OCI-LY1 (cell line): ENCODE measurements at regions not wholly inside any gene's neighbourhood (a gene's known extent, or its start where the extent isn't known, plus 50 kb on each side); places are given as distances from the start of the nearest gene placed in this dataset.

Experiments used
- H2AFZ ChIP-seq: fragments of 200-600 bp; sonication (generic), shearing (Covaris generic); 2 replicates; pipeline ENCODE4 v1.6.0; 2014; ENCODE audit warnings: antibody characterized with exemption, mild to moderate bottlenecking, low read length
- H3F3A ChIP-seq: fragments of 200-600 bp; sonication (generic), shearing (Covaris generic); 2 replicates; pipeline ENCODE4 v1.6.0; 2014; ENCODE audit warnings: mild to moderate bottlenecking, antibody characterized with exemption, low read length, moderate library complexity; ENCODE audit not compliant: insufficient read depth
- H3K27ac ChIP-seq: fragments of 200-600 bp; sonication (generic); 2 replicates; pipeline ENCODE4 v1.5.1; 2014; ENCODE audit warnings: low read length, mixed run types, mild to moderate bottlenecking, low read depth; ENCODE audit not compliant: poor library complexity, severe bottlenecking
- H3K27me3 ChIP-seq: fragments of 200-600 bp; sonication (generic); 2 replicates; pipeline ENCODE4 v1.6.0; 2014; ENCODE audit warnings: antibody characterized with exemption, mild to moderate bottlenecking, low read length, moderate library complexity; ENCODE audit not compliant: insufficient read depth
- H3K36me3 ChIP-seq: fragments of 200-600 bp; sonication (generic); 2 replicates; pipeline ENCODE4 v1.6.1; 2014; ENCODE audit warnings: mild to moderate bottlenecking, antibody characterized with exemption, low read length, moderate library complexity, mixed read lengths; ENCODE audit not compliant: insufficient read depth
- H3K4me1 ChIP-seq: fragments of 200-600 bp; sonication (generic); 2 replicates; pipeline ENCODE4 v1.5.1; 2014; ENCODE audit warnings: mild to moderate bottlenecking, low read length, moderate library complexity; ENCODE audit not compliant: insufficient read depth, severe bottlenecking
- H3K4me2 ChIP-seq: fragments of 200-600 bp; sonication (generic), shearing (Covaris generic); 2 replicates; pipeline ENCODE4 v1.6.1; 2014; ENCODE audit warnings: low read length
- H3K4me3 ChIP-seq: fragments of 200-600 bp; sonication (generic); 2 replicates; pipeline ENCODE4 v1.5.1; 2014; ENCODE audit warnings: low read length, low read depth, mild to moderate bottlenecking, mixed read lengths; ENCODE audit not compliant: poor library complexity, severe bottlenecking
- H3K79me2 ChIP-seq: fragments of 200-600 bp; shearing (Covaris generic); 2 replicates; pipeline ENCODE4 v1.6.1; 2016; ENCODE audit warnings: mixed run types, low read length, mixed read lengths; ENCODE audit not compliant: insufficient read depth
- H3K9ac ChIP-seq: fragments of 200-600 bp; sonication (generic), shearing (Covaris generic); 2 replicates; pipeline ENCODE4 v1.6.1; 2014; ENCODE audit warnings: mild to moderate bottlenecking, low read length, mixed read lengths
- H3K9me2 ChIP-seq: fragments of 200-600 bp; sonication (generic), shearing (Covaris generic); 2 replicates; pipeline ENCODE4 v1.6.1; 2014; ENCODE audit warnings: low read depth, mild to moderate bottlenecking, low read length, mixed read lengths
- H3K9me3 ChIP-seq: fragments of 200-600 bp; shearing (Covaris generic); 2 replicates; pipeline ENCODE4 v1.6.1; 2014; ENCODE audit warnings: low read length, mixed read lengths
- H4K20me1 ChIP-seq: fragments of 200-600 bp; sonication (generic), shearing (Covaris generic); 2 replicates; pipeline ENCODE4 v1.6.0; 2016; ENCODE audit warnings: mild to moderate bottlenecking, low read length; ENCODE audit not compliant: insufficient read depth
- EZH2 ChIP-seq: fragments of 200-600 bp; sonication (generic), shearing (Covaris generic); IDR thresholded peaks from 2 replicates; pipeline ENCODE4 v1.8.0; 2017; ENCODE audit warnings: borderline replicate concordance, mixed run types, mild to moderate bottlenecking, antibody characterized with exemption, low read length, moderate library complexity, mixed read lengths
- TF ChIP-seq, protein P1 (sequence below): fragments of 200-600 bp; sonication (generic), shearing (Covaris generic); IDR thresholded peaks from 2 replicates; pipeline ENCODE4 v1.5.1; 2017; ENCODE audit warnings: mild to moderate bottlenecking, antibody characterized with exemption, low read length, moderate library complexity, mixed read lengths

DNA sequence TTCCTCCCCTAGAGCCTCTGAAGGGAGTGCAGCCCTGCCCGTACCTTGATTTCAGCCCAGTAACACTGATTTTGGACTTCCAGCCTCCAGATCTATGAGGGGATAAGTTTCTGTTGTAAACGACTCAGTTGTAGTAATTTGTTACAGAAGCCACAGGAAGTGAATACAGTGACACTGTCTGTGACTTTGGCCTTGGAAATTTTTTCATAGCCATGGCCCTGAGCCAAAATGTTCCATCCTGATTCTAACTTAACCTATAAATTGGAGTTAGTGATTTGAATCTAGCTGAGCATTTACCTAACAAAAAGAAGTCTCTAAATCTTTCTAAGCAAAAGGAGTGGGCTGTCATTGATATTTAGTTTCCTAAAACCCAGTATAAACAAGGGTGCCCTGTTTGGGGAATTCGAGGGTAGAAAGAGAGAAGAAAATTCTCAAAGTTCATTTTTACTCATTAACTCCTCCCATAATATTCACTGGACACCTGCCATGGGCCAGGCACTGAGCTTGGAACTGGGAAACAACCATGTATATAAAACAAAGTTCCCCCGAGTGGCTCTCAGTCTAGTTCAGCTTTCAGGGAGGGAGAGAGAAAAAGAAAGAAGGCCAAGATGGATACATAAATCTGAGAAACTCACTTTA, 162.3 kb downstream of the SKIDA1 start:
- Histone ChIP-seq H3K79me2 (no peaks in the 10 kb centered on the region), H3K27me3 (no peaks in the 10 kb centered on the region), H4K20me1 (no peaks in the 10 kb centered on the region), H3K4me2 (no peak overlapping the region), H3K9me2 (no peaks in the 10 kb centered on the region), H3K36me3 (no peaks in the 10 kb centered on the region), H3K27ac (no peak overlapping the region), H3K4me3 (no peak overlapping the region), H3K9ac (no peak overlapping the region), H3K9me3 (no peaks in the 10 kb centered on the region), H3F3A (no peaks in the 10 kb centered on the region), H3K4me1 (no peaks in the 10 kb centered on the region), H2AFZ (no peak overlapping the region)
- no peak for TF ChIP-seq EZH2
- TF ChIP-seq, protein P1, sequence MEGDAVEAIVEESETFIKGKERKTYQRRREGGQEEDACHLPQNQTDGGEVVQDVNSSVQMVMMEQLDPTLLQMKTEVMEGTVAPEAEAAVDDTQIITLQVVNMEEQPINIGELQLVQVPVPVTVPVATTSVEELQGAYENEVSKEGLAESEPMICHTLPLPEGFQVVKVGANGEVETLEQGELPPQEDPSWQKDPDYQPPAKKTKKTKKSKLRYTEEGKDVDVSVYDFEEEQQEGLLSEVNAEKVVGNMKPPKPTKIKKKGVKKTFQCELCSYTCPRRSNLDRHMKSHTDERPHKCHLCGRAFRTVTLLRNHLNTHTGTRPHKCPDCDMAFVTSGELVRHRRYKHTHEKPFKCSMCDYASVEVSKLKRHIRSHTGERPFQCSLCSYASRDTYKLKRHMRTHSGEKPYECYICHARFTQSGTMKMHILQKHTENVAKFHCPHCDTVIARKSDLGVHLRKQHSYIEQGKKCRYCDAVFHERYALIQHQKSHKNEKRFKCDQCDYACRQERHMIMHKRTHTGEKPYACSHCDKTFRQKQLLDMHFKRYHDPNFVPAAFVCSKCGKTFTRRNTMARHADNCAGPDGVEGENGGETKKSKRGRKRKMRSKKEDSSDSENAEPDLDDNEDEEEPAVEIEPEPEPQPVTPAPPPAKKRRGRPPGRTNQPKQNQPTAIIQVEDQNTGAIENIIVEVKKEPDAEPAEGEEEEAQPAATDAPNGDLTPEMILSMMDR, result no peak

DNA sequence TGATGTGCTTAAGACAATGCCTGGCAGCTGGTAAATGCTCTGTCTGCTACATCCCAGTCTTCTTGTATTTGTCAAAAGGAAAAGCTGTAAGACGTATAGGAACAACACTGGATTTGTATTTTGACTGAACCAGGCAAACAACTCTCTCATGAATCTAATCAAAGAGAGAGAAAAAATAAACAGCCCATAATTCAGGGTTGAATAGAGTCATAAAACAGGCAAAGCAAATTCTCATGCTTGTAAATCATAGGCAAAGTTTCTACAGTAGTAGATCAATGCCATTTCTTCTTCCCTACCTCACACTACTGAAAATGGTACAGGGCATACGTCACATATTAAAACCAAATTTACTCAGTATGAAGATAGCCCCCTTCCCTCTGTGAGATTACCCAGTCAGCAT, 166.3 kb downstream of the SKIDA1 start:
- Histone ChIP-seq H3K9me3 (no peaks in the 10 kb centered on the region), H3K9ac (no peak overlapping the region), H4K20me1 (no peaks in the 10 kb centered on the region), H3K4me2 (no peak overlapping the region), H3K27me3 (no peaks in the 10 kb centered on the region), H3K27ac (no peak overlapping the region), H3K4me1 (no peaks in the 10 kb centered on the region), H3K4me3 (no peak overlapping the region), H3K79me2 (no peaks in the 10 kb centered on the region), H3K9me2 (no peaks in the 10 kb centered on the region), H3K36me3 (no peaks in the 10 kb centered on the region), H3F3A (no peaks in the 10 kb centered on the region), H2AFZ (no peak overlapping the region)
- TF ChIP-seq EZH2, result no peak
- TF ChIP-seq, protein P1, result no peak

DNA sequence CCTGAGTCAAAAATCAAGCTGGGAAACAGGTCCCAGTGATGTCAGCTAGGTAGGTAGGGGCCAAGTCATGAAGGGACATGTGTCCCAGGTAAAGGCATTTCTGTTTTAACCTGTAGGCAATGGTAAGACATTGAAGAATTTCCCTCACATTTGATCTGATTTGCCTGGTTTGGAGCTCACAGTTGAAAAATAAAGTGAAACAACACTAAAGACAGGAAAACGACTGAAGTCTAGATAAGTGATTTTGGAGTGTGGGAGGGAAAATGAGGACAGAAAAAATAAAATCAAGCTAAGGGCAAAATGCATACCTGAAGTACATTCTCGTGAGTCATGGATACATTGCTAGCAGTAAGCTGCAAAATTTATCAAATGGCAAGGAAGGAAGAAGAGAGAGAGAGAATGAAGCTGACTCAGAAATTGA, 169.9 kb downstream of the SKIDA1 start:
- H3K27me3 ChIP-seq, result no peaks in the 10 kb centered on the region
- H3K9me2 ChIP-seq, result no peaks in the 10 kb centered on the region
- no peak overlapping the region for H3K9ac ChIP-seq
- no peaks in the 10 kb centered on the region for H3K9me3 ChIP-seq
- TF ChIP-seq, protein P1, result no peak
- no peak for TF ChIP-seq EZH2
- H3K4me3 ChIP-seq, result no peak overlapping the region
- no peaks in the 10 kb centered on the region for H4K20me1 ChIP-seq
- no peaks in the 10 kb centered on the region for H3K36me3 ChIP-seq
- H3K27ac ChIP-seq, result no peak overlapping the region
- H3K79me2 ChIP-seq, result no peaks in the 10 kb centered on the region
- no peaks in the 10 kb centered on the region for H3K4me1 ChIP-seq
- no peak overlapping the region for H2AFZ ChIP-seq
- H3F3A ChIP-seq, result no peaks in the 10 kb centered on the region
- H3K4me2 ChIP-seq, result no peak overlapping the region
